ENCODE measurements at regions not wholly inside any gene's neighbourhood (a gene's known extent, or its start where the extent isn't known, plus 50 kb on each side); places are given as distances from the start of the nearest gene placed in this dataset.

DNA sequence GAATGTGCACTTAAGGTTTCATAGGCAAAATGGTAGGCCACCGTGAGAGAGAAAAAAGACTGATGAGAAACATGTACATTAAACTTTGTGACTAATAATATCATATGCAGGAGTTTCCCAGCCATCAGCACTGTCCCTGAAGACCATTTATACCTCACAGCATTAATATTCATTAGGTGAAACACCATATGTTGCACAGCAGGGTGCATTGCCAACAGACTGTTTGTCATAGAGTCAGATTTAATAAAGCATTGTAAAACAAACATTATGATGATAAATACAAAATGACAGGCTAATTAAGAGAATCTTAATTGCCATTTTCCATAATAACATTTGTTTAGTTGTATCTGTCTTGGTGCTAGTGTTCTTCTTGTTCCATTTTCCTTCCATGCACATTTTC, 578.3 kb downstream of the EPHA3 start:
- Histone ChIP-seq H3K27me3 (ENCODE audit: control insufficient read depth, insufficient read depth, low read length) (no peaks in the 10 kb centered on the region), H3K9me3 (ENCODE audit: control insufficient read depth in 2 of 2, low read length in 2 of 2) (no peaks in the 10 kb centered on the region), H3K27ac (ENCODE audit: insufficient read depth, low read length, poor library complexity, severe bottlenecking) (no peak overlapping the region), H3K36me3 (ENCODE audit: control insufficient read depth, insufficient read depth, low read length) (no peaks in the 10 kb centered on the region), H3K4me3 (ENCODE audit: low read depth, low read length) (no peak overlapping the region), H3K4me1 (ENCODE audit: control insufficient read depth, insufficient read depth, low read length, poor library complexity, severe bottlenecking) (no peaks in the 10 kb centered on the region)
- H3K27ac Mint-ChIP-seq: no peak overlapping the region
- ATAC-seq (ENCODE audit: low read depth in 2 of 2): no peak
- peaks cover 0 to 13% (median 4%) of the 10 kb centered on the region in 7 donors for H3K9me3 Mint-ChIP-seq
- no peaks in the 10 kb centered on the region for H3K36me3 Mint-ChIP-seq
- no peak overlapping the region for H3K4me3 Mint-ChIP-seq
- no peaks in the 10 kb centered on the region for H3K27me3 Mint-ChIP-seq
- no peak for DNase-seq
- no peaks in the 10 kb centered on the region for H3K4me1 Mint-ChIP-seq

DNA sequence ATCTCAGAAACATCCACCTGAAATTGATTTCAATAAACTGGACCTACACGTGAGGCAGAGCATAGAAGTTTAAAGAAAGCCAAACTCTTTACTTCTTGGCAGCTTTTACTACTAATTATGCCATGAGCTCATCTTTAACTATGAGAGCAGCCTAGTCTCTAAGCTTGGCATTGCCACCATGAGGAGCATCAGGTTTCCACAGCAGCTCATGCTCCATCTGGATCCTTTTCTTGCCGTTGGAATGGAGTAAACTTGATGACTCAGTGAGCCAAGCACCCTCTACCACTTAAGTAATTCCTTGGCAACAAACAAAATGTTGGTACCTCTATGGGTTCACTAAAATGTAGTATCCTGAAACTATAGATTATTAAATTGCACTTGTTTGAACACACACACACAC, 583.2 kb downstream of the EPHA3 start:
- no peaks in the 10 kb centered on the region for H3K27me3 Mint-ChIP-seq
- H3K27me3 ChIP-seq (ENCODE audit: control insufficient read depth, insufficient read depth, low read length): no peaks in the 10 kb centered on the region
- ATAC-seq (ENCODE audit: low read depth in 2 of 2): no peak

GRCh38 chr3:89692601-89693000, 585.2 kb downstream of the EPHA3 start:
- Histone ChIP-seq H3K4me1 (ENCODE audit: control insufficient read depth, insufficient read depth, low read length, poor library complexity, severe bottlenecking) (no peaks in the 10 kb centered on the region), H3K36me3 (ENCODE audit: control insufficient read depth, insufficient read depth, low read length) (no peaks in the 10 kb centered on the region), H3K27ac (ENCODE audit: insufficient read depth, low read length, poor library complexity, severe bottlenecking) (no peak overlapping the region), H3K27me3 (ENCODE audit: control insufficient read depth, insufficient read depth, low read length) (no peaks in the 10 kb centered on the region), H3K4me3 (ENCODE audit: low read depth, low read length) (no peak overlapping the region), H3K9me3 (ENCODE audit: control insufficient read depth in 2 of 2, low read length in 2 of 2) (peaks cover 0 to 12% of the 10 kb centered on the region in 2 experiments)
- ATAC-seq (ENCODE audit: low read depth in 2 of 2) (no peak), DNase-seq (no peak)
- H3K9me3 Mint-ChIP-seq: peaks cover 0 to 6% (median 0%) of the 10 kb centered on the region in 7 donors
- no peaks in the 10 kb centered on the region for H3K27me3 Mint-ChIP-seq
- no peaks in the 10 kb centered on the region for H3K4me1 Mint-ChIP-seq
- no peaks in the 10 kb centered on the region for H3K36me3 Mint-ChIP-seq
- H3K27ac Mint-ChIP-seq: no peak overlapping the region
- H3K4me3 Mint-ChIP-seq: no peak overlapping the region

More for the DNA sequence above, 583.2 kb downstream of the EPHA3 start:
- Mint-ChIP-seq H3K9me3 (peaks cover 0 to 6% (median 0%) of the 10 kb centered on the region in 7 donors), H3K4me1 (no peaks in the 10 kb centered on the region), H3K27ac (no peak overlapping the region), H3K36me3 (no peaks in the 10 kb centered on the region), H3K4me3 (no peak overlapping the region)
- no peak overlapping the region for H3K4me3 ChIP-seq (ENCODE audit: low read depth, low read length)
- H3K4me1 ChIP-seq (ENCODE audit: control insufficient read depth, insufficient read depth, low read length, poor library complexity, severe bottlenecking): no peaks in the 10 kb centered on the region
- no peak for DNase-seq
- H3K36me3 ChIP-seq (ENCODE audit: control insufficient read depth, insufficient read depth, low read length): no peaks in the 10 kb centered on the region
- H3K27ac ChIP-seq (ENCODE audit: insufficient read depth, low read length, poor library complexity, severe bottlenecking): no peak overlapping the region
- H3K9me3 ChIP-seq (ENCODE audit: control insufficient read depth in 2 of 2, low read length in 2 of 2): no peaks in the 10 kb centered on the region

DNA sequence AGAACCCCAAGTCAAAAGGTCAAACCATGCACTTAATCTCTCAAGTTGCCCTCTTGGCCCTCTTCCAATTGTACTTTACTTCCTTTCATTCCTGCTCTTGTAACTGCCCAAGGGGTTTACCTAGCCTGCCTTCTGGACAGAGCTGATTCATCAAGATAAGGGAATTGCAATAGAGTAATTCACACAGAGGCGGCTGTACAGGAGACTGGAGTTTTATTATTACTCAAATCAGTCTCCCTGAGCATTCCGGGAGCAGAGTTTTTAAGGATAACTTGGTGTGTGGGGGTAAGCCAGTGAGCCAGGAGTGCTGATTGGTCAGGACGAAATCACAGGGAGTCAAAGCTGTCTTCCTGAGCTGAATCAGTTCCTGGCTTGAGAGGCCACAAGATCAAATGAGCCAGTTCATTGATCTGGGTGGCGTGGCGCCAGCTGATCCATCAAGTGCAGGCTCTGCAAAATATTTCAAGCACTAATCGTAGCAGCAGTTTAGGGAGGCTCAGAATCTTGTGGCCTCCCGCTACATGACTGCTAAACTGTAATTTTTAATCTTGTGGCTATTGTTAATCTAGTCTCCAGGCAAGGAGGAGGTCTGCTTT, 590.0 kb downstream of the EPHA3 start:
- Histone ChIP-seq H3K9me3 (ENCODE audit: control insufficient read depth in 2 of 2, low read length in 2 of 2) (peaks cover 2 to 26% of the 10 kb centered on the region in 2 experiments), H3K4me3 (ENCODE audit: low read depth, low read length) (no peak overlapping the region), H3K27me3 (ENCODE audit: control insufficient read depth, insufficient read depth, low read length) (no peaks in the 10 kb centered on the region), H3K4me1 (ENCODE audit: control insufficient read depth, insufficient read depth, low read length, poor library complexity, severe bottlenecking) (no peaks in the 10 kb centered on the region), H3K27ac (ENCODE audit: insufficient read depth, low read length, poor library complexity, severe bottlenecking) (no peak overlapping the region), H3K36me3 (ENCODE audit: control insufficient read depth, insufficient read depth, low read length) (no peaks in the 10 kb centered on the region)
- Mint-ChIP-seq H3K4me1 (no peaks in the 10 kb centered on the region), H3K27ac (no peak overlapping the region), H3K9me3 (peaks cover 0 to 25% (median 10%) of the 10 kb centered on the region in 7 donors), H3K36me3 (no peaks in the 10 kb centered on the region), H3K4me3 (no peak overlapping the region), H3K27me3 (no peaks in the 10 kb centered on the region)
- ATAC-seq (ENCODE audit: low read depth in 2 of 2) (no peak), DNase-seq (no peak)

DNA sequence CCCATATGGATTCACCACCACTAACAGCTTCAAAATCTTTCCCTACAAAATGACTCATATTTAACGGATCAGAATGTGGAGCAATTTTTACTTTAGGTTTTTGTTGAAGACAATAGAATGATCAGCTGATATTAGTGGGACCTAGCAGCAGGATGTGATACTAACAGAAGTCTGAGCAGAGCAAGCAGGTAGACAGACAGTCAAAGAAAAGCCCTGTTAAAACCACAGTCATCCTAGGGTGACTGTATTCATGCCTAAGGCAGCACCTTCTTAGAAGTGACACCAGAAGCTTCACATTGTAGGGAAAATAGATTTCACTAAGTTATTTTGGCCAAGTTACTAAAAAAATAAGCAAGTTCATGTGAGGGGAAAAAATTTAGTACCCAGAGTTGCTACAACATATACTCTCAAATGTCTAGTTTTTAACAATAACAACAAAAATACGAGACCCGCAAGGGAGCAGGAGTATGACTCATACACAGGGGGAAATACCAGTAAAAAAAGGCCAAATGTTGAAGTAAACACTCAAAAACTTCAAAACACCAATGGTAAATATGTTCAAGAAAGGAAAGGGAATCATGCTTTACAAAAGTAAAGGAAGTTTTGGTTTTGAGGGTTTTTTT, 590.9 kb downstream of the EPHA3 start:
- H3K4me3 Mint-ChIP-seq: no peak overlapping the region
- H3K27ac Mint-ChIP-seq: no peak overlapping the region
- Histone ChIP-seq H3K9me3 (ENCODE audit: control insufficient read depth in 2 of 2, low read length in 2 of 2) (peaks cover 2 to 26% of the 10 kb centered on the region in 2 experiments), H3K27ac (ENCODE audit: insufficient read depth, low read length, poor library complexity, severe bottlenecking) (no peak overlapping the region), H3K4me3 (ENCODE audit: low read depth, low read length) (no peak overlapping the region), H3K27me3 (ENCODE audit: control insufficient read depth, insufficient read depth, low read length) (no peaks in the 10 kb centered on the region), H3K36me3 (ENCODE audit: control insufficient read depth, insufficient read depth, low read length) (no peaks in the 10 kb centered on the region), H3K4me1 (ENCODE audit: control insufficient read depth, insufficient read depth, low read length, poor library complexity, severe bottlenecking) (no peaks in the 10 kb centered on the region)
- DNase-seq (no peak), ATAC-seq (ENCODE audit: low read depth in 2 of 2) (no peak)
- H3K9me3 Mint-ChIP-seq: peaks cover 2 to 33% (median 10%) of the 10 kb centered on the region in 7 donors
- no peaks in the 10 kb centered on the region for H3K27me3 Mint-ChIP-seq
- no peaks in the 10 kb centered on the region for H3K4me1 Mint-ChIP-seq
- no peaks in the 10 kb centered on the region for H3K36me3 Mint-ChIP-seq

- no peaks in the 10 kb centered on the region for H3K4me1 Mint-ChIP-seq
- DNase-seq (no peak), ATAC-seq (ENCODE audit: low read depth in 2 of 2) (no peak)
- no peaks in the 10 kb centered on the region for H3K36me3 Mint-ChIP-seq
- Histone ChIP-seq H3K27ac (ENCODE audit: insufficient read depth, low read length, poor library complexity, severe bottlenecking) (no peak overlapping the region), H3K9me3 (ENCODE audit: control insufficient read depth in 2 of 2, low read length in 2 of 2) (peaks cover 2 to 26% of the 10 kb centered on the region in 2 experiments), H3K36me3 (ENCODE audit: control insufficient read depth, insufficient read depth, low read length) (no peaks in the 10 kb centered on the region), H3K4me1 (ENCODE audit: control insufficient read depth, insufficient read depth, low read length, poor library complexity, severe bottlenecking) (no peaks in the 10 kb centered on the region), H3K4me3 (ENCODE audit: low read depth, low read length) (no peak overlapping the region), H3K27me3 (ENCODE audit: control insufficient read depth, insufficient read depth, low read length) (no peaks in the 10 kb centered on the region)
- H3K4me3 Mint-ChIP-seq: no peak overlapping the region
- peaks cover 2 to 37% (median 10%) of the 10 kb centered on the region in 7 donors for H3K9me3 Mint-ChIP-seq
- no peaks in the 10 kb centered on the region for H3K27me3 Mint-ChIP-seq
- no peak overlapping the region for H3K27ac Mint-ChIP-seq
These were observed 591.8 kb downstream of the EPHA3 start for GRCh38 chr3:89699229-89699628.

GRCh38 chr3:89699771-89700170, 592.4 kb downstream of the EPHA3 start:
- H3K27me3 ChIP-seq (ENCODE audit: control insufficient read depth, insufficient read depth, low read length): no peaks in the 10 kb centered on the region
- peaks cover 2 to 26% of the 10 kb centered on the region in 2 experiments for H3K9me3 ChIP-seq (ENCODE audit: control insufficient read depth in 2 of 2, low read length in 2 of 2)
- H3K4me3 ChIP-seq (ENCODE audit: low read depth, low read length): no peak overlapping the region
- Mint-ChIP-seq H3K27ac (no peak overlapping the region), H3K4me1 (no peaks in the 10 kb centered on the region), H3K27me3 (no peaks in the 10 kb centered on the region), H3K4me3 (no peak overlapping the region), H3K36me3 (no peaks in the 10 kb centered on the region), H3K9me3 (peaks cover 3 to 42% (median 10%) of the 10 kb centered on the region in 7 donors)
- no peak overlapping the region for H3K27ac ChIP-seq (ENCODE audit: insufficient read depth, low read length, poor library complexity, severe bottlenecking)
- DNase-seq (no peak), ATAC-seq (ENCODE audit: low read depth in 2 of 2) (no peak)
- no peaks in the 10 kb centered on the region for H3K4me1 ChIP-seq (ENCODE audit: control insufficient read depth, insufficient read depth, low read length, poor library complexity, severe bottlenecking)
- H3K36me3 ChIP-seq (ENCODE audit: control insufficient read depth, insufficient read depth, low read length): no peaks in the 10 kb centered on the region

DNA sequence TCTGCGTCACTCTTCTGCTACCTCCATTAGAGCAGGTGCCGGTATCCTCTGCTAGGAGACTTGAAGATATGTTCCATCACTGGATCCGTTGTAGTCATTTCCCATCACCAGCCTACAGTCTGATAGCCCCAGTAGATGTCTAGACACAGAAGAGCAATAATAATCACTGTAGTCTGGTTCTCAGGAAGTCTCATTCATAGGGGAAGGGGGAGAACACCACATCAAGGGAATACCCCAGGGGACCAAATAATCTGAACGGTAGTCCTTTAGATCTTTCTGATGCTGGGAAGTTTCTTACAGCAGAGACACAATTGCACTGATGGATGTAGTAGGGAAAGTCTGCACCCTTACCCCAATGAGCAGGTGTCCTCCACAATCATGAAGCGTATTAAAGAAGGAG, 595.0 kb downstream of the EPHA3 start:
- H3K9me3 ChIP-seq (ENCODE audit: control insufficient read depth in 2 of 2, low read length in 2 of 2): peaks cover 2 to 15% of the 10 kb centered on the region in 2 experiments
- H3K27ac ChIP-seq (ENCODE audit: insufficient read depth, low read length, poor library complexity, severe bottlenecking): no peak overlapping the region
- no peaks in the 10 kb centered on the region for H3K4me1 Mint-ChIP-seq
- H3K27ac Mint-ChIP-seq: no peak overlapping the region
- no peaks in the 10 kb centered on the region for H3K27me3 Mint-ChIP-seq
- ATAC-seq (ENCODE audit: low read depth in 2 of 2) (no peak), DNase-seq (no peak)
- H3K36me3 ChIP-seq (ENCODE audit: control insufficient read depth, insufficient read depth, low read length): no peaks in the 10 kb centered on the region
- no peaks in the 10 kb centered on the region for H3K27me3 ChIP-seq (ENCODE audit: control insufficient read depth, insufficient read depth, low read length)
- no peaks in the 10 kb centered on the region for H3K36me3 Mint-ChIP-seq
- no peak overlapping the region for H3K4me3 ChIP-seq (ENCODE audit: low read depth, low read length)
- peaks cover 5 to 59% (median 11%) of the 10 kb centered on the region in 7 donors for H3K9me3 Mint-ChIP-seq
- H3K4me3 Mint-ChIP-seq: no peak overlapping the region
- no peaks in the 10 kb centered on the region for H3K4me1 ChIP-seq (ENCODE audit: control insufficient read depth, insufficient read depth, low read length, poor library complexity, severe bottlenecking)

All from CD4-positive, CD25-positive, alpha-beta regulatory T cell (primary cell).